GM12878 (cell line): ENCODE measurements at regions not wholly inside any gene's neighbourhood (a gene's known extent, or its start where the extent isn't known, plus 50 kb on each side); places are given as distances from the start of the nearest gene placed in this dataset.

ENCODE experiments used
- CBX3 ChIP-seq: fragments of 200-600 bp; sonication (generic); IDR thresholded peaks from 2 replicates; pipeline ENCODE4 v1.6.1; 2016; ENCODE audit warnings: low read depth, borderline replicate concordance
- CTCF ChIP-seq, 3 experiments: IDR thresholded peaks in 2 of 3; conservative IDR thresholded peaks in 1 of 3; 2 replicates each; pipeline ENCODE4 v1.5.1; 2011; ENCODE audit warnings: low read depth in 3 of 3, low read length in 3 of 3, mild to moderate bottlenecking in 3 of 3, control low read depth in 2 of 3, moderate library complexity in 2 of 3, inconsistent platforms in 1 of 3, mixed read lengths in 1 of 3; ENCODE audit not compliant: control insufficient read depth in 2 of 3, insufficient read depth in 1 of 3; ENCODE audit errors: extremely low read depth in 1 of 3
- DPF2 ChIP-seq: fragments of 450-650 bp; IDR thresholded peaks from 2 replicates; pipeline ENCODE4 v1.6.1; 2017; ENCODE audit warnings: mild to moderate bottlenecking
- JUNB ChIP-seq: IDR thresholded peaks from 2 replicates; pipeline ENCODE4 v1.6.1; 2016; ENCODE audit warnings: antibody characterized with exemption, mild to moderate bottlenecking
- PAX8 ChIP-seq: fragments of 450-650 bp; IDR thresholded peaks from 2 replicates; pipeline ENCODE4 v1.6.1; 2017; ENCODE audit warnings: mild to moderate bottlenecking, moderate library complexity
- POLR2A ChIP-seq: IDR thresholded peaks from 2 replicates; pipeline ENCODE4 v1.6.1; 2011; ENCODE audit warnings: low read depth, mild to moderate bottlenecking, low read length
- RFX5 ChIP-seq: IDR thresholded peaks from 2 replicates; pipeline ENCODE4 v1.6.1; 2011; ENCODE audit warnings: low read depth, low read length, improper control_type of control experiment
- SIX5 ChIP-seq: IDR thresholded peaks from 2 replicates; pipeline ENCODE4 v1.6.1; 2011; ENCODE audit warnings: mild to moderate bottlenecking, low read depth, low read length, moderate library complexity; ENCODE audit not compliant: severe bottlenecking
- SRF ChIP-seq, 2 experiments: IDR thresholded peaks; 2 replicates each; pipeline ENCODE4 v1.6.1; 2011; ENCODE audit warnings: low read depth in 2 of 2, low read length in 2 of 2, mild to moderate bottlenecking in 1 of 2, moderate library complexity in 1 of 2
- ZBTB33 ChIP-seq: fragments of 450-650 bp; IDR thresholded peaks from 2 replicates; pipeline ENCODE4 v1.6.1; 2017; ENCODE audit warnings: mild to moderate bottlenecking
- ZNF274 ChIP-seq: IDR thresholded peaks from one replicate; pipeline ENCODE4 v1.8.0; 2011; ENCODE audit not compliant: insufficient read length, insufficient read depth

GRCh38 chr6:93621442-93621841, 202.1 kb upstream of the EPHA7 start:
- no peak for TF ChIP-seq RFX5
- no peak for TF ChIP-seq PAX8
- TF ChIP-seq ZNF274 = no peak
- no peak for TF ChIP-seq ZBTB33
- TF ChIP-seq CTCF (IDR thresholded peaks at IDR 0.05 in 2 of 3, conservative IDR thresholded peaks at IDR 0.05 in 1 of 3; ENCODE audit: control insufficient read depth in 2 of 3, extremely low read depth in 1 of 3, insufficient read depth in 1 of 3, low read depth in 3 of 3, low read length in 3 of 3) = no peak
- TF ChIP-seq POLR2A = no peak
- no peak for TF ChIP-seq CBX3
- TF ChIP-seq DPF2 = no peak
- no peak for TF ChIP-seq JUNB
- no peak for TF ChIP-seq SRF (IDR thresholded peaks at IDR 0.05; ENCODE audit: low read depth in 2 of 2, low read length in 2 of 2)
- TF ChIP-seq SIX5 = no peak
